GM10248 (cell line): ENCODE measurements at regions not wholly inside any gene's neighbourhood (a gene's known extent, or its start where the extent isn't known, plus 50 kb on each side); places are given as distances from the start of the nearest gene placed in this dataset.

Experiments used
- CTCF ChIA-PET: fragments of 300-600 bp; sonication (Branson Sonifier 250); formaldehyde crosslinking; extraction: SDS; loops from one replicate; lab custom pipeline; 2021; ENCODE audit warnings: antibody characterized with exemption; lab: Yijun Ruan, JAX
- POLR2A ChIA-PET: fragments of 350-650 bp; sonication (Branson Sonifier 250); formaldehyde crosslinking; extraction: SDS; loops from one replicate; lab custom pipeline; 2020; ENCODE audit warnings: antibody characterized with exemption; lab: Yijun Ruan, JAX
- DNase-seq: peaks from one replicate; pipeline ENCODE4 v3.0.0; 2012; ENCODE audit errors: extremely low spot score
- TF ChIP-seq, protein P1 (sequence below): IDR thresholded peaks from 2 replicates; pipeline ENCODE4 v1.5.1; 2012; ENCODE audit warnings: mild to moderate bottlenecking, low read depth; ENCODE audit errors: extremely low read depth, missing control alignments, control extremely low read depth

GRCh38 chr4:89665662-89666061 lies 171.3 kb downstream of the SNCA start:
- ChIA-PET POLR2A (no interaction called here), CTCF (no interaction called here)
- no peak for DNase-seq
- TF ChIP-seq, protein P1, sequence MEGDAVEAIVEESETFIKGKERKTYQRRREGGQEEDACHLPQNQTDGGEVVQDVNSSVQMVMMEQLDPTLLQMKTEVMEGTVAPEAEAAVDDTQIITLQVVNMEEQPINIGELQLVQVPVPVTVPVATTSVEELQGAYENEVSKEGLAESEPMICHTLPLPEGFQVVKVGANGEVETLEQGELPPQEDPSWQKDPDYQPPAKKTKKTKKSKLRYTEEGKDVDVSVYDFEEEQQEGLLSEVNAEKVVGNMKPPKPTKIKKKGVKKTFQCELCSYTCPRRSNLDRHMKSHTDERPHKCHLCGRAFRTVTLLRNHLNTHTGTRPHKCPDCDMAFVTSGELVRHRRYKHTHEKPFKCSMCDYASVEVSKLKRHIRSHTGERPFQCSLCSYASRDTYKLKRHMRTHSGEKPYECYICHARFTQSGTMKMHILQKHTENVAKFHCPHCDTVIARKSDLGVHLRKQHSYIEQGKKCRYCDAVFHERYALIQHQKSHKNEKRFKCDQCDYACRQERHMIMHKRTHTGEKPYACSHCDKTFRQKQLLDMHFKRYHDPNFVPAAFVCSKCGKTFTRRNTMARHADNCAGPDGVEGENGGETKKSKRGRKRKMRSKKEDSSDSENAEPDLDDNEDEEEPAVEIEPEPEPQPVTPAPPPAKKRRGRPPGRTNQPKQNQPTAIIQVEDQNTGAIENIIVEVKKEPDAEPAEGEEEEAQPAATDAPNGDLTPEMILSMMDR, result no peak

DNA sequence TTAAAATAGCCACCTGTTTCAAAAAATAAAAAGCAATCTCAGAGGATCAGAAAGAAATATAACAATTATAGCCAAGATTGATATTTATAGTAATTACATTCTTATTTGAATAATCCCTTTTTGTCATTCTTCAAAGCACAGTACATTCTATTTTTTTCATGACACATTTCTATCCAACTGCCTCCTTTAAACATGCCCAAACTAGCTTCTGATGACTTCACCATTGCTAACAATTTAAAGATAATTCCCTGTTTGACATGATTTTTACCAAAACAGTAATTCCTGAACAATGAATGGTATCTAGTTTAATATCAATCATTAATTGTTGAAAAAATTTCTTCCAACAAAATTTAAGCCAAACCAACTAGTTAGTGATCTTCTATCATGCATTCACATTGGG lies 172.4 kb downstream of the SNCA start:
- POLR2A ChIA-PET, result no interaction called here
- DNase-seq, result no peak

GRCh38 chr4:89661173-89661899 lies 175.6 kb downstream of the SNCA start:
- ChIA-PET CTCF (interaction anchor here (0.9 kb wide), 2 partner anchors 10 to 23 kb away, joined by 3 read pairs; no protein-coding TSS in a partner anchor), POLR2A (no interaction called here)
- no peak for DNase-seq
- TF ChIP-seq, protein P1, result no peak

More for the DNA sequence above, 172.4 kb downstream of the SNCA start:
- CTCF ChIA-PET, result interaction anchor here (2.3 kb wide), 1 partner anchor 11 kb away, joined by 11 read pairs; no protein-coding TSS in a partner anchor
- TF ChIP-seq, protein P1, result no peak

DNA sequence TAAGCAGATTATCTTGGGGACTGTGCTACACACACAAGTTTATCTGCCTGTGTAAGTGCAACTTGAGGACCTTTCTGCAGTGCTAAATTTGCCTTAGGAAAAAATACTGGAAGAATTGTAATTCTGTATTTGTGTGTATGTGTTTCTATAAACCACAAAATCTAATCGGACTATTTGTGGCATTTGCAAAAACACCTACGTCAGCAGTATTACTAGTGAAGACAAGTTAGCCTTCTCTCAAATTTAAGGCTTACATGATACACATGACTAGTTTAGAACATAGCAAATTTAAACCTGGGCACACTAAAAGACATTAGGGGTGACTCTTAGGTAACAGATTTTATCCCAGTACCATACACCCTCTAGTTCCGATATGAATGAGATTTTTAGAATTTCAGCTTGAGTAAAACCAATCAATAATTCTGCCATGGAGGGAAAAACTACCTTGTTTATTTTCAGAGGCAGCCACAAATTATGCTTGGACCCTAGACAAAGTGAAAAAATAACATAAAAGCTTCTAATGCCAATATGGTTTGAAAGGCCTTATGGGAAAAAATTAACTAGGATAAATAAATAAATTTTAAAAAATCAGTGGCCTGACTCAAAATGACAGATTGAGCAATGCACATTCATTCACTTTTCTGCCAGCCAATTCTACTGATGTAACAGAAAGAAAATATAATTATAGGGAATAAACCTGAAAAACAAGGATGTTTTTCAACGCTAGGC lies 176.4 kb downstream of the SNCA start:
- POLR2A ChIA-PET, result no interaction called here
- no peak for DNase-seq
- CTCF ChIA-PET, result interaction anchor here (0.9 kb wide), 2 partner anchors 11 to 23 kb away, joined by 3 read pairs; no protein-coding TSS in a partner anchor
- TF ChIP-seq, protein P1, result no peak

DNA sequence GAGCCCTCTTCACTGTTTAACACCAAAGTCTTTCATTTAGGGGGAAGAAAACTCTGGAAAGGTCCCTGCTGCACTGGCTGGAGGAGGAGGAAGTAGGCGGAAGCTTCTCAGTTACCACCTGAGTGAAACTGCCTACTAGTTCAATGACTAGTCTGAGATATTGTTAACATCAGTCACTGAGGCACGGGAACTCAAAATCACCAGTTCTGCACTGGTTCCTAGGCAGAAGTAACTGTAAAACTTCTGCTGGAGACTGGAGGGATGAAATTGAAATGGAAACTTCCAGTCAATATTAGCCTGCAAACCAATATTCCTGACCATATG lies 178.3 kb downstream of the SNCA start:
- CTCF ChIA-PET, result interaction anchor here (1.2 to 2.0 kb wide), 2 partner anchors 10 to 254 kb away, joined by 3 to 5 read pairs; no protein-coding TSS in a partner anchor
- POLR2A ChIA-PET, result no interaction called here
- TF ChIP-seq, protein P1, result no peak
- DNase-seq, result no peak

- DNase-seq, result no peak
- TF ChIP-seq, protein P1, result peak; percentile 38
- ChIA-PET POLR2A (no interaction called here), CTCF (interaction anchor here (0.7 to 2.0 kb wide), 8 partner anchors 9 to 254 kb away, joined by 3 to 5 read pairs (median 4); no protein-coding TSS in a partner anchor)
These were observed 178.8 kb downstream of the SNCA start for GRCh38 chr4:89657931-89658700.
